Subcutaneous abdominal adipose tissue (tissue), 5 donors: ENCODE measurements at regions not wholly inside any gene's neighbourhood (a gene's known extent, or its start where the extent isn't known, plus 50 kb on each side); places are given as distances from the start of the nearest gene placed in this dataset.

Experiments
- H3K27ac ChIP-seq: one replicate; pipeline ENCODE4 v1.7.0; 2013; ENCODE audit warnings: low read depth, mild to moderate bottlenecking, inconsistent platforms, low read length, moderate library complexity
- H3K27me3 ChIP-seq, 5 donors: one replicate each; pipeline ENCODE4 v1.7.0; 2013; ENCODE audit warnings: low read length in 5 of 5, inconsistent platforms in 1 of 5; ENCODE audit not compliant: control insufficient read depth in 5 of 5, insufficient read depth in 4 of 5
- H3K36me3 ChIP-seq, 5 donors: one replicate each; pipeline ENCODE4 v1.7.0; 2013; ENCODE audit warnings: low read length in 5 of 5; ENCODE audit not compliant: control insufficient read depth in 5 of 5, insufficient read depth in 5 of 5
- H3K4me1 ChIP-seq, 5 donors: one replicate each; pipeline ENCODE4 v1.7.0; 2013; ENCODE audit warnings: low read length in 5 of 5, mild to moderate bottlenecking in 3 of 5, moderate library complexity in 1 of 5; ENCODE audit not compliant: control insufficient read depth in 5 of 5, insufficient read depth in 5 of 5
- H3K4me3 ChIP-seq, 5 donors: one replicate each; pipeline ENCODE4 v1.7.0; 2013; ENCODE audit warnings: low read length in 5 of 5, low read depth in 1 of 5
- H3K9ac ChIP-seq, 5 donors: one replicate each; pipeline ENCODE4 v1.7.0; 2013; ENCODE audit warnings: low read length in 5 of 5, mild to moderate bottlenecking in 4 of 5, moderate library complexity in 3 of 5
- H3K9me3 ChIP-seq, 5 donors: one replicate each; pipeline ENCODE4 v1.7.0; 2013; ENCODE audit warnings: low read length in 5 of 5; ENCODE audit not compliant: control insufficient read depth in 5 of 5
- donor health status: healthy.
- donor health status: healthy.
- donor health status: healthy.
- donor health status: healthy.
- donor health status: healthy.

DNA sequence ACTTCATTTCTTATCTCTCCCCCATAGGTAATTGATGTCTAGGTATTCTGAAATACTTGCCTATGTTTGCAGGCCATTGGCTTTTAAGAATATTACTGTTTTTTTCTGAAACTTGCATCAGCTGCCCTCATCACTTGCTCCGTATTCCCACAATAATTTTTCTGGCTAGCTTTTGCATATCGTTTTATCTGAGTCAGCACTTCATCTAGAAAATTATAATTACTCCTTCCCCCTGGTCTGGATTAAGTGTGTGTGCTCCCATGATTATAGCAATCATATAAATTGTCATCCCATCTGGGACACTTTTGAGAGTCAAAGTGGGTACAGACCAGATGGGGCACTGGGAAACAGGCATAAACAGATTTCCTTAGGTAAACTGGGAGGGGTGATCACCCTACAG is 583.2 kb upstream of the B3GALT2 start:
- Histone ChIP-seq H3K4me3 (no peak overlapping the region), H3K27me3 (no peaks in the 10 kb centered on the region), H3K4me1 (no peaks in the 10 kb centered on the region), H3K27ac (no peak overlapping the region), H3K36me3 (no peaks in the 10 kb centered on the region), H3K9ac (no peak overlapping the region), H3K9me3 (no peaks in the 10 kb centered on the region)

DNA sequence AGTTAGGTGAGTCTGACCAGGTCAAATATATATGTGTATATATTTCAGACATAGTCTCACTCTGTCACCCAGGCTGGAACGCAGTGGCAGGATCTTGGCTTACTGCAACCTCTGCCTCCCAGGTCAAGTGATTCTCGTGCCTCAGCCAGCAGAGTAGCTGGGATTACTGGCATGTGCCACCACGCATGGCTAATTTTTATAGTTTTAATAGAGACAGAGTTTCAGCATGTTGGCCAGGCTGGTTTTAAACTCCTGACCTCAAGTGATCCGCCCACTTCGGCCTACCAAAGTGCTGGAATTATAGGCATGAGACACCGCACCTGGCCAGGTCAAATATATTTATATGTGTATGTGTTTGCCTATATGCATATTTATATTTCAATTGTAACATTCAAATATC is 581.5 kb upstream of the B3GALT2 start:
- Histone ChIP-seq H3K27ac (no peak overlapping the region), H3K9me3 (no peaks in the 10 kb centered on the region), H3K27me3 (no peaks in the 10 kb centered on the region), H3K36me3 (no peaks in the 10 kb centered on the region), H3K4me1 (no peaks in the 10 kb centered on the region), H3K4me3 (no peak overlapping the region), H3K9ac (no peak overlapping the region)

DNA sequence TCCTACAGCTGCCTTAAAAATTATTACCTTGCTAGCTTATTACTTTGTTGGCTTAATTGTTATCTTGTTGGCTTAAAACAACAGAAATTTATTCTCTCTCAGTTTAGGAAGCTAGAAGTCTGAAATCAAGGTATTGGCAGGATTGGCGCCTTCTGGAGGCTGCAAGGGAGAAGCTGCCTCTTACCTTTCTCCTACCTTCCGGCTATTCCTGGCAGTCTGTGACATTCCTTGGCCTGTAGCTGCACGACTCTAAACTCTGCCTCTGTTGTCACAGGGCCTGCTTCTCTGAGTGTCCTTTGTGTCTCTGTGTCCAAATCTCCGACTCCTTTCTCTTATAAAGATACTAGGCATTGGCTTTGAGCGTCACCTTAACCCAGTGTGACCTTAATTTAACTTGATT is 579.9 kb upstream of the B3GALT2 start:
- no peaks in the 10 kb centered on the region for H3K4me1 ChIP-seq
- H3K9me3 ChIP-seq = no peaks in the 10 kb centered on the region
- no peak overlapping the region for H3K9ac ChIP-seq
- H3K36me3 ChIP-seq = no peaks in the 10 kb centered on the region
- no peak overlapping the region for H3K27ac ChIP-seq
- H3K27me3 ChIP-seq = no peaks in the 10 kb centered on the region
- H3K4me3 ChIP-seq = no peak overlapping the region

DNA sequence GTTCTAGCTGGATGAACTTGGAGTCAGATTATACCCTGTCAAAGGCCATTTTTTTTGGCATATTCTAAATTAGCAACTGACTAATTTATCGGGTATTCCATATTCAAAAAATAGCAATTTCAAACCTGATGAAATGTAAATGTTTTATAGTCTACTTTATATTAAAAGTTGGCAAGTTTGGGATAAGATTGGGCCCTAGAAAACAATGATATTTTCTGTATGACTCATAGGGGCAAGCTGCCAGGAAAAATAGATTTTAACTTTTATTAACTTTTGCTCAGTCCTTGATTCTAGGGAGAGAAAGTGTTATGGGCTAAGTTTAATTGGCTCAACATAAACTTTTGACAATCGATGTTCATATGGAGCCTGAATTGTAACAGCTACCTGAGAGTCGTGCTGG is 576.9 kb upstream of the B3GALT2 start:
- H3K4me3 ChIP-seq = no peak overlapping the region
- H3K36me3 ChIP-seq = no peaks in the 10 kb centered on the region
- H3K9me3 ChIP-seq = no peaks in the 10 kb centered on the region
- H3K4me1 ChIP-seq = no peaks in the 10 kb centered on the region
- no peak overlapping the region for H3K9ac ChIP-seq
- H3K27me3 ChIP-seq = no peaks in the 10 kb centered on the region
- no peak overlapping the region for H3K27ac ChIP-seq

DNA sequence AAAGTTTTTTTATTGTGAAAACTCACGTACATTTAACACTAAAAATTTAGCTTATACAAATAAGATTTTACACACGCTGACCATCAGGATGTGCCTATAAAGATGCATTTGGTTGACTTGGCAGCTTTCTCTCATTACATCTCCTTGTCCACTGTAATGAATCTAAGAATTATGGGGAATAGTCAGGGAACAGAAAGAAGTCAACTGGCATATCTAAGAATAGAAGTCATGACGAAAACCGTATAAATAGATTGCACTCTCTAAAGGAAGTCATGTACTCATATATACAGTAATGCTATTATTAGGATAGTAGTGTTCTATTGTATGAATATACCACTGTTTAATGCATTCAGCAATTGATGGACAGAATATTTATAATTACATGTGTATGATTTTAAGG is 575.8 kb upstream of the B3GALT2 start:
- Histone ChIP-seq H3K9ac (no peak overlapping the region), H3K27ac (no peak overlapping the region), H3K9me3 (no peaks in the 10 kb centered on the region), H3K4me3 (no peak overlapping the region), H3K4me1 (no peaks in the 10 kb centered on the region), H3K27me3 (no peaks in the 10 kb centered on the region), H3K36me3 (no peaks in the 10 kb centered on the region)

DNA sequence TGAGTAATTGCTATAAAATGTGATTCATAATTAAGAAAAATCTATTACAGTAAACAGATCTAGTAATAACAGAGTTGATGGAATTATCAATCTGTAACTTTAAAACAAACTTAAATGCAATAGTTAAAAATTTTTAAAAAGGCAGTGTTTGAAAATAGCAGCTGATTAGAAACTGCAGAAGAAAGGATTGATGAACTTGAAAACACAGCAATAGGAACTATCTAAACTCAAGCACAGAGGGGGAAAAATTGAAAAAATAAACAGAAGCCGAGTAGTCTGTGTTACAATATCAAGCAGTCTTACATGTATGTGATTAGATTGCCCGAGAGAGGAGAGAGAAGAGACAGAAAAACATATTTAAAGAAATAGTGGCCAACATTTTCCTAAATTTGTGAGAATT is 569.0 kb upstream of the B3GALT2 start:
- H3K4me3 ChIP-seq = no peak overlapping the region
- no peaks in the 10 kb centered on the region for H3K4me1 ChIP-seq
- H3K36me3 ChIP-seq = no peaks in the 10 kb centered on the region
- H3K9me3 ChIP-seq = no peaks in the 10 kb centered on the region
- no peaks in the 10 kb centered on the region for H3K27me3 ChIP-seq
- no peak overlapping the region for H3K27ac ChIP-seq
- H3K9ac ChIP-seq = no peak overlapping the region

DNA sequence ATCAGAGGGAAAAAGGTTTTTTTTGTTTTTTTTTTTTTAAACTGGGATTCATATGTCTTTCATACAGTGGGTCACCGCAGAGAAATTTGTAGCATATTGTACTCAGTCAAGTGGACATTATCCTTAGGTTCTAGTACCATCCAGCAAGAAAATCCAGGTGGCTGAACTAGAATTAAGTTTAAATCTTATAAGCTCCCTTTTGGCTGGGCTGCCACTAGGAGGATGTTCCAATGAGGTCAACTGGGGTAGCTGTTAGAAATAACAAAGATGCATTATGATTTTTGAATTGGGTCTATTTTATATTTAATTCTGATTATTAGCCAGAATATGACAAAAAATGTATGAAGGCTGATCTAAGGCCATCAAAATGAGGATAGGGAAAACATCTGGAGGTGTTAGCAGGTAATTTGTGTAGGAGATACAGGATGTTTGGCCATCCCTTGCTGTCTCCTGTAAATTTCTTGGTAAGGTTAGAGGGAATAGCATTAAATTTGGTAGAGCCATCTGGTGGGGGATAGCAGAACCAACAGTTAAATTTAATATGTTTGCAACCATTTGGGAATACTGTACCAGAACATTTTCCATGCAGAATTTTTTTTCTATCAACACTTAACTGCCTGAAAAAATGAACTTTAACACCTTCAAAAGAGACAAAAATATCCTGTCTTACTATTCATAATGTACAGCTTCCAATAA is 568.5 kb upstream of the B3GALT2 start:
- H3K4me3 ChIP-seq = no peak overlapping the region
- no peaks in the 10 kb centered on the region for H3K4me1 ChIP-seq
- no peak overlapping the region for H3K27ac ChIP-seq
- H3K27me3 ChIP-seq = no peaks in the 10 kb centered on the region
- H3K9ac ChIP-seq = no peak overlapping the region
- H3K9me3 ChIP-seq = no peaks in the 10 kb centered on the region
- no peaks in the 10 kb centered on the region for H3K36me3 ChIP-seq

DNA sequence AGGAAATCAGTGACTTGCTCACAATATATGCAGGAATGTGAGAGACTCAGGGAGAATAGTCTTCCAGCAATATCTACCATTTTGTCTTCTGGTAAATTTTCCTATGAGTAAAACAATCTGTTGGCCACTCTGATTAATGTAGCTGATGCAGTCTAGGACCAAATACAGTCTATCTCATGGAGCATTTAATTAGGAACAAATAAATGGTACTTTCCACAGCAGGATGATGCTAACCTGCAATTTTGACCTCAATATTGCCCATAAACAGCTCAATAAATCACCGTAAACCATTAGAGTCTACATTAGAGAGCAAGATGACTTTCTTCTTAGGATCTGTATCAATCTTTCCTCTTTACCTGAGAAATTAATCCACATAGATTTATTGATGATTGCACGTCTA is 567.7 kb upstream of the B3GALT2 start:
- Histone ChIP-seq H3K4me3 (no peak overlapping the region), H3K9ac (no peak overlapping the region), H3K27ac (no peak overlapping the region), H3K9me3 (no peaks in the 10 kb centered on the region), H3K4me1 (no peaks in the 10 kb centered on the region), H3K27me3 (no peaks in the 10 kb centered on the region), H3K36me3 (no peaks in the 10 kb centered on the region)

DNA sequence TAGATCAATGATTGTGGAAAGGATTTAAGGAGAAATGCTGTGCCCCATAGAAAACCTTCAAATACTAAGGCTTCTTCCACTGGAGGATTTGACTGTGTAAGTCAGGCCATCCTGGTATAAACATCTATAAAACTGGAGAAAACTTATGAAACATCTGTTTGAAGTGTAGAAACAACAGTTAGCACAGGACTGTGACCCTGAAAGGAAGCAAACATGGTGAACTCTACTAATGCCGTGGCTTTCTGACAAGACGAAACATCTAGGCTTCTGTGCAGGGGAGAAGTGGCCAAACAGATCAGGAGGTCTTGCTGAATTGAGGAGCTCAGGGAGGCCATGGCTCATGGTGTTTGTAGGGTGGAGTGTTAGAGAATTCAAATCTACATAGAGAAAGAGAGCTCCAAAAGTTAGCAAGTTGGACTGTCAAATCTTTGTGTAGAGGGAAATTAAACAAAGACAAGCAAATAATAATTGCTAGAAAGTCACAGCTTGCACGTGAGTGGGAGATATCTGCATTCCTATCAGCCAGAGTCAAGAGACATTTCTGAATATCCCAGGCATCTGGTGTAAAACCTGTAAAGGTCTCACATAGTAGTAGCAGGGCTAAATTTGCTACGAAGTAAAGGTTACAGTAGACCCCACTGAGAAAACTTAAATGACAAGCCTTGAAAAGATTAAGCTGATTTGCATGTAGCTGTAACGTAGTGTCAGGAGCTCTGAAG is 566.8 kb upstream of the B3GALT2 start:
- Histone ChIP-seq H3K4me1 (no peaks in the 10 kb centered on the region), H3K9me3 (no peaks in the 10 kb centered on the region), H3K36me3 (no peaks in the 10 kb centered on the region), H3K9ac (no peak overlapping the region), H3K4me3 (no peak overlapping the region), H3K27me3 (no peaks in the 10 kb centered on the region), H3K27ac (no peak overlapping the region)

DNA sequence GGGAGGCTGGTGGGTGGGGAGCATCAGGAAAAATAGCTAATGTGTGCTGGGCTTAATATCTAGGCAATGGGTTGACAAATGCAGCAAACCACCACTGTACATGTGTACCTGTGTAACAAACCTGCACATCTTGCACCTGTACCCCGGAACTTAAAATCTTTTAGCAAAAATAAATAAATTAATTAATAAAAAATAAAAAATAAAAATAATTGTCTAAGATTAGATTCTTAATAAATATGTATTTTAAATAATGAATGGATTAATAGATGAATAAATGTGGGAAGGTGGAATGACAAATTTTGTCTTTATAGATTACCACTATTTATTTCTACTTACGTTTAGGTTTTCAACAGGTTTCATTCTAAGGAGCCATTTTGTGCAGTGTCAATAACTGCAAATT is 563.5 kb upstream of the B3GALT2 start:
- Histone ChIP-seq H3K27ac (no peak overlapping the region), H3K9ac (no peak overlapping the region), H3K4me1 (no peaks in the 10 kb centered on the region), H3K4me3 (no peak overlapping the region), H3K27me3 (no peaks in the 10 kb centered on the region), H3K9me3 (no peaks in the 10 kb centered on the region), H3K36me3 (no peaks in the 10 kb centered on the region)
